SHP77 treated with DMSO at 0.1 percent for 48 hours (cell line): ENCODE measurements at regions not wholly inside any gene's neighbourhood (a gene's known extent, or its start where the extent isn't known, plus 50 kb on each side); places are given as distances from the start of the nearest gene placed in this dataset.
"Not testable (repeated sequence)": the region's sequence is repeated elsewhere in the genome, so short reads cannot be mapped to it uniquely, and the experiment has no call there.

Experiments used
- DNase-seq: peaks from one replicate; lab custom pipeline; 2025; lab: John Stamatoyannopoulos, UW

- DNase-seq = no peak
Observed at GRCh38 chr22:49721211-49721763, 106.4 kb downstream of the BRD1 start.

- DNase-seq = no peak
Observed at GRCh38 chr22:49720279-49720959, 107.3 kb downstream of the BRD1 start.

- DNase-seq = no peak
Observed at GRCh38 chr22:49719046-49719445, 108.6 kb downstream of the BRD1 start.

- no peak for DNase-seq
Observed at GRCh38 chr22:49718396-49718795, 109.3 kb downstream of the BRD1 start.

- DNase-seq = no peak
Observed at GRCh38 chr22:49717322-49717919, 110.3 kb downstream of the BRD1 start.

- no peak for DNase-seq
Observed at GRCh38 chr22:49716441-49716840, 111.2 kb downstream of the BRD1 start.

- DNase-seq = no peak
Observed at GRCh38 chr22:49715450-49715849, 112.2 kb downstream of the BRD1 start.

GRCh38 chr22:49713003-49713402 lies 114.7 kb downstream of the BRD1 start:
- DNase-seq = no peak

- no peak for DNase-seq
Observed at GRCh38 chr22:49712195-49712791, 115.4 kb downstream of the BRD1 start.

- no peak for DNase-seq
Observed at GRCh38 chr22:49710746-49711145, 116.9 kb downstream of the BRD1 start.

- no peak for DNase-seq
Observed at GRCh38 chr22:49709464-49709863, 118.2 kb downstream of the BRD1 start.

- DNase-seq = no peak
Observed at GRCh38 chr22:49705972-49706352, 121.7 kb downstream of the BRD1 start.

GRCh38 chr22:49705216-49705971 lies 122.3 kb downstream of the BRD1 start:
- no peak for DNase-seq

GRCh38 chr22:49704345-49705215 lies 123.1 kb downstream of the BRD1 start:
- DNase-seq = no peak

- no peak for DNase-seq
Observed at GRCh38 chr22:49703990-49704344, 123.7 kb downstream of the BRD1 start.

- DNase-seq = no peak
Observed at GRCh38 chr22:49703505-49703904, 124.2 kb downstream of the BRD1 start.

GRCh38 chr22:49702068-49702397 lies 125.6 kb downstream of the BRD1 start:
- DNase-seq = no peak

GRCh38 chr22:49701380-49702067 lies 126.1 kb downstream of the BRD1 start:
- no peak for DNase-seq

- DNase-seq = no peak
Observed at GRCh38 chr22:49699928-49700498, 127.7 kb downstream of the BRD1 start.

GRCh38 chr22:49699476-49699875 lies 128.2 kb downstream of the BRD1 start:
- no peak for DNase-seq

GRCh38 chr22:49698616-49699015 lies 129.1 kb downstream of the BRD1 start:
- DNase-seq = not testable (repeated sequence)
